Fibroblast of the conjunctiva (primary cell): ENCODE measurements at regions not wholly inside any gene's neighbourhood (a gene's known extent, or its start where the extent isn't known, plus 50 kb on each side); places are given as distances from the start of the nearest gene placed in this dataset.

Experiments
- DNase-seq: peaks from one replicate; pipeline ENCODE4 v3.0.0-alpha.2; 2010; ENCODE audit warnings: low read depth

GRCh38 chr20:21956591-21956990, 251.1 kb downstream of the PAX1 start:
- no peak for DNase-seq

DNA sequence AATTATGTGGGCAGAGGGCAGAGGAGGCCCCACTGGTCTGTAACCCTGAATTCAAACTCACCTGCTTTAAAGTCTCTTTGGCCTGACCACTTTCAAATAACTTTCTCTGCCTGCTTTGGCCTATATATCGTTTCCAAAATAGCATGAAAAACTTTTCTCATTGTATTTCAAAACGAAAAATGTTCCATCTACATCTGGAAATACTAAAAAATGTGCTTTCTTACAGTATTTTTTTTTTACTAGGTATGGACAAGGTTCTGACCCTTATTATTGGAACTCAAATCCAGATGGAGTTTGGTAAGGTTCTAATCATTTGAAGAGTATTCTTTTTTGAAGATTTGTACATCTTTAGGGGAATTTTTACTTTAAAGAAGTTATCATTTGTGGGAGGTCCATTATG, 241.9 kb downstream of the PAX1 start:
- no peak for DNase-seq

- no peak for DNase-seq
Observed at GRCh38 chr20:21944227-21944626, 238.8 kb downstream of the PAX1 start.

DNA sequence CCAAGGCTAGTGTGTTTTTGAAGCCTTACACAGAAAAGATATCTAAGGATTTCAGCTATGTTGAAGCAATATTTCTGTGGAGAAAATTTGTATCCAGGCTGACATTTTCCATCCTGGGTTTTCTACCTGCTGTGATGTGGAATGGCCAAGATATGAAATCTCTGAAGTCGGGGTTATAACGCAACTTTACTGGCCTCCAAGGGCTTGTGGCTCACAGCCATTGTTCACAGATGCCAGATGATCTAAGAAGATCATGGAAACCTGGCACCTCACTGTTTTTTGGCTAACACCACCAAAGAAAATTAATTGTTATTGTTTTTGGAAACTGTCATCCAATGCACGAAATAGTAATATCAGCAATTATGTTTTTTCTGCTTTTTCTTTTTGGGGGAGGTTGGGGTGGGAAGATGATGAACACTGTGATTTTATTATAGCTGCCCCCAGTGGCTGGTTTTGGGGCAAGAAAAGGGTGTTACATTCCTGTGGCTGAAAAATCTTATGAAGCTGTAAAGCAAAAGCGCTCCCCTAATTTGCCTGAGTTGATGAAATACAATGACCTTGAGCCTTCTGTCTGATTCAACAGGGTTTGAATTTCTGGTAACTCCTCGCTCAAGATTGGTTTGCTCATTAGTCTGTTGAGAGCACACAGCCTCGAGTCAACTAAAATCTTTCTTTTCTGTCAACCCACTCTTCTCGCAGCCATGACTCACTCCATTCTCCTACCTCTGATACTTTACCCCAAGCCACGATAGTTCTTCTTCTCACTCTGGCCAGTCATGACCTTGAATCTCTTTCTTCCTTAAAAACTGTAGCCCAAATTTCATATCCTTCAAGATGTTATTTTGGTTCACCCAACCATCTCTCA, 236.7 kb downstream of the PAX1 start:
- no peak for DNase-seq

- DNase-seq, result no peak
Observed at GRCh38 chr20:21936720-21937380, 231.4 kb downstream of the PAX1 start.

GRCh38 chr20:21936261-21936660, 230.8 kb downstream of the PAX1 start:
- DNase-seq, result no peak

DNA sequence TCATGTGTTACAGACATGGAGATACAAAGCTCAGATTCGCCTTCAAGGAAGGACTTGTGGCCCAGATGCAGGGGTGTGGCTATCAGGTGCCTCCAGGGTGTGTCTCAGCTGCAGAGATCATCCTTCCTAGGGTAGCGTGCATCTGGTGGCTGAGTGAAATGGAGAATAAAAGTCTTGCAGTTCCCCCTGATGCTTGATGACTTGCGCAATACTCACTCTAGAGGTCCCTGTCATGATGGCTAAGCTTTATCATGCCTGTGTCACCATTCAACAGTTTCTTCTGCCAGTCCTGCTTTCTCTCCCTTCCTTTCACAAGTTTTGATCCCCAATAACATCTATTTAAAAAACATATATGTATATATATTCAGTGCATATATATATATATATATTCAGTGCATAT, 228.1 kb downstream of the PAX1 start:
- no peak for DNase-seq

DNA sequence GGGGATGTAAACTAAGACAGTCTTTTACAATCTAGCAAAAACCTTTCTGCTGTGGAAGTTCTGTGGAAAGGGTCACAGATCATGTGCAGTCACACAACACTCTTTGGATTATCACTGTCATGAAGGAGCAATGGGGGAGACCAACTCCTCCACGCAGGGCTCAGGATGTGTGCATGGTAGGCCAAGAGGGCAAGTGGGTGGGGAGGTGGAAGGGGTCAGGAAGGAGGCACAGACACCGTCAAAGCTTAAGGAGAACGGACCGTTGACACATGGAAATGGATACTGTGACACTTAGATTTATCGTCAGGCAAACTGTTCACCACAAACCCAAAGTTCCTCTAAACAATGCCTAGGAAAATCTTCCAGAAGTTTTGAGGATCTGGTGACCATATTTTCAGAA, 215.8 kb downstream of the PAX1 start:
- no peak for DNase-seq

DNA sequence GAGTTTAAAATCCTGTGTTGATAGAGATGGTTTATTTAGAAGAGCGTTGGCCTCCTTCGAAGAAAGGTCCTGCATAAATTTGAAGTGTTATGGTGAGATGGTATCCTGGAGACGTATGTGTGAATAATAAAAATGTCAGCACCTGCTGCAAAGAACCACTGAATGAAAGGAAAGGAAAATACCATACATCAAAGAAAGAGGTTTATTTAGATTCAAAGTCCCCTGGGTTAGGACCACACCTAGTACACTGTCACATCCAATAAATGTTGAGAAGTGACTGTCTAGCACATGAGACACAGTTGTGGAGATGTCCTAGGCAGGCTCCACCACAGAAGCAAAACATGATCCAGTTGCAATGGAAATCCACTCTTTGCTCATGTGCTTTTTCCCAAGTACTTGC, 214.7 kb downstream of the PAX1 start:
- no peak for DNase-seq

DNA sequence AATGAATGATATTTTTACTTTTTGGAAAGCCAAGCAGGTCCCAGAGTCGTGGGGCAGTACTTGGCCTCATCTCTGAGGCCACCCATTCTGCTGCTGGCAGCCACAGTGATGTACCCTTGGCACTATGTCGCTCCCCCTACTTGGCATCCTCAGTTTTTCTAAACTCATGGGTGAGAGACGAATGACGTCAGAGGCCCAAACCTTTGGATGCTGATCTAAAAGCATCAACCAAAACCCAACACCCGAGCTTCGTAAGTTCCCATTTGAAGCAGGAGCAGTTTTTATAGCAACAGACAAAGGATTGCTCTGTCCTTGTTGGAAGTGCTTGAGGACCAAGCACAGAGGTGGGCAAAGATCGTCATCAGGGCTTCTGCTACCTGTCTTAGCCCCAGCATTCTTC, 212.9 kb downstream of the PAX1 start:
- DNase-seq, result no peak

DNA sequence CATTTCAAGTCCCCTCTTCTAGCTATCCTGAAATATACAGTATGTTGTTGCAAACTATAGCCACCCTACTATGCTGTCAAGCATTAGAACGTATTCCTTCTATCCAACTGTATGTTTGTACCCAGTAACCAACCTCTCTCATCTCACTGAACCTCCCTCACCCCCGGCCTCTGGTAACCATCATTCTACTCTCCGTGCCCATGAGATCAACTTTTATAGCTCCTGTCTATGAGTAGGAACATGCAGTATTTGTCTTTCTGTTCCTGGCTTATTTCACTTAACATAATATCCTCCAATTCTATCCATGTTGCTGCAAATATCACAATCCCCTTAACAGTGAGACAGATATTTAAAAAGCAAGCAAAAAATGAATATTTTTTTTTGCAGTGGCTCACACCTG, 196.9 kb downstream of the PAX1 start:
- no peak for DNase-seq

GRCh38 chr20:21901470-21902275, 196.2 kb downstream of the PAX1 start:
- no peak for DNase-seq

GRCh38 chr20:21900431-21900830, 195.0 kb downstream of the PAX1 start:
- DNase-seq, result no peak

DNA sequence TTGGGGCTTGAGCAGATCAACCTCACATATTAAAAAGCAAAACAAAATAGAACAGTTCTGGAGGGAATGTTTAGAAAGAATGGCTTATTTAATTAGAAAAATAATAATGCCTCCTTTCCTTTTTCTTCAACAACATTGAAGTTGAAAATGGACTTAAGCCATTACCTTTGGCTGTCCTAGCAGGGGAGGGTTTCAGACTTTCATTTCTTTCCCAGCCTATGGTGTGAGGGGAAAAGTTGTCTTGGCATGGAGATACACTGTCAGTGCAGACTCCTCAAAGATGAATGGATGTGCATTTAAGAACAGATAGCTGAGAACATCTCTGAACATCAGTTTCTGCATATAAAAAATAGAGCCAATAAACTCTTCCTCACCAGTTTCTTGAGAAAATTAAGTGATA, 169.5 kb downstream of the PAX1 start:
- no peak for DNase-seq

GRCh38 chr20:21874127-21874526, 168.7 kb downstream of the PAX1 start:
- DNase-seq, result no peak

GRCh38 chr20:21873291-21873690, 167.8 kb downstream of the PAX1 start:
- no peak for DNase-seq

DNA sequence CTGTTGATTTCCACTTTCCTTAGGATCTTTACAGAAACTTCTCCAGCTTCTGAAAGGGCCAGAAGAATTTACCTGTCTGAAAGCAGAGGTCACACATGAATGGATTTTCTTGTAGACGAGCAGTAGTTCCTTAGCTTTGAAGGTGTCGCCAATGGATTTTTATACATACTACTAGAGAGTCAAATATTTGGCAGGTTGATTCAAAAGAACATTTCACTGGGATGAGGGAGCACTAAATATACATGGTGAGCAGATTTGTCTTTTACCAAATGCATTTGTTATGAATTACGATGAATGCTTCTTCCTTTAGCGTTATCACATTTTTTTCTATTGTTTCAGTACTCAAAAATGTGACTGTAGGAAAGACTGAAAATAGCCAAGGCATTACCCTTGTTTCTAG, 162.3 kb downstream of the PAX1 start:
- no peak for DNase-seq

- DNase-seq, result no peak
Observed at GRCh38 chr20:21867353-21867752, 161.9 kb downstream of the PAX1 start.

DNA sequence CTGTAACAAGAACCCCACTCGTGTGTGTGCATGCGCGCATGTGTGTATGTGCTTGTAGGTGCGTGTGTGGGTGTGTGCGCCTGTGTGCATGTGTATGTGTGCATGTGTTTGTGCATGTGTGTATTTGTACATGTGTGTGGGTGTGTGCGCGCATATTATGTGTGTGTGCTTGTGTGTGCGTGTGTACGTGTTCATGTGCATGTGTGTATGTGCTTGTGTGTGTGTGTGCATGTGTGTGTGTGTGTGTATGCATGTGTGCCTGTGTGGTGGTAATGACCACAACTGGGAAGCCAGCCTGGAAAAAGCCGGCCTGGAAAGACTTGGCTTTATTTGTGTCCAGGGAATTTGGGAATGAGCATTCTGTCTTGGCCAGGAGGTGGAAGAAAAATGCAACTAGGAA, 157.5 kb downstream of the PAX1 start:
- DNase-seq, result no peak

GRCh38 chr20:21862259-21862946, 156.9 kb downstream of the PAX1 start:
- DNase-seq, result no peak

GRCh38 chr20:21840991-21841390, 135.5 kb downstream of the PAX1 start:
- DNase-seq, result peak; percentile 2

GRCh38 chr20:21839982-21840381, 134.5 kb downstream of the PAX1 start:
- no peak for DNase-seq
